ENCODE measurements at regions not wholly inside any gene's neighbourhood (a gene's known extent, or its start where the extent isn't known, plus 50 kb on each side); places are given as distances from the start of the nearest gene placed in this dataset.
A peak's percentile ranks its signal among the peaks of the same experiment; 100 is the strongest.

DNA sequence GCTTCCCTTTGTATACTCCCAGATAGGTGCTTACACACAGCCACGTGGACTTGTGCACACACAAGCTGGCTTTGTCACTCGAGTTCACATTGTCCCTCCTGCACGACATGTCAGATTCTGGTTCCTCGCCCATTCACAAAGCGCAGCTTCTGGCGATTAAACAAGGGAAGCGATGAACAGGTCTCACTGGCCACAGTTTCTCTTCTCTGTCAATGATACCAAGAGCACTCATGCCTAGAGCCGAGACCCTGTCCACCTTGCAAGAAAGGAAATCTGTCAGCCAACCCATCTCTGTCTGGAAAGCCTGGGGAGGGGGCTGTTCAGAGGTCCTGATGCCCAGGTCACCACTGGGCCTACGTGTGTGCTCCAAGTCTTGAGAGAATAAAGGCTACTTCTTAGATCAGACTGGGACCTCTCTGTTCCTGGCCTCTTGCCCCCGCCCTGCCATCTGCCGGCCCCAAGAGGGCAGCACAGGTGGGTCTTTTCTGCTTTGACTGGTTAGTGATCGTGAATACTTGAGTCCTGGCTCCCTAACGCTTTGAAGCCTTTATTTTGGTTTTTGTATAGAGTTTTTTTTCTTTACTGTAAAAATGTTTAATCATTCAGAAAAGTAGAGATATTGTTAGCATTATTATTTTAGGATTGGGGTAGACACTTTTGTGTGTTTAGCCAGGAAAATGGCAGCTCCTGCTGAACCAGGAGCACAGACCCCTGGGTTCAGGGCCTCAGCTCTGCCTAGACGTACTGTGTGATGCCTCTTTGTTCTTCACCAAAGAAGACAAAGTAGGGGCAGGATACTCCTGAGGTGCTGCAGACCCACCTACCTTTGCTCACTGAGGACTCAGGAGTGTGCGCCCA lies 104.7 kb downstream of the MRM1 start:
- H3K79me2 ChIP-seq (ENCODE audit: control insufficient read depth, insufficient read depth, low read length), result no peaks in the 10 kb centered on the region
- 73% methylated on average over 12 of the region's 15 CpGs for WGBS (ENCODE audit: insufficient coverage)
- Mint-ChIP-seq H3K9me3 (ENCODE audit: insufficient read depth) (no peaks in the 10 kb centered on the region), H3K27ac (no peak overlapping the region), H3K4me1 (no peaks in the 10 kb centered on the region), H3K4me3 (no peak overlapping the region), H3K27me3 (peaks cover 40% of the 10 kb centered on the region)
- H3K4me2 ChIP-seq (replicated peaks; ENCODE audit: low read depth, low read length, poor library complexity, severe bottlenecking), result no peak overlapping the region
- no peaks in the 10 kb centered on the region for H3K4me1 ChIP-seq (ENCODE audit: control insufficient read depth in 2 of 2, insufficient read depth in 2 of 2, low read length in 2 of 2)
- peaks cover 0 to 26% (median 1%) of the 10 kb centered on the region in 4 experiments for H3K27me3 ChIP-seq (replicated peaks in 1 of 4; ENCODE audit: control extremely low read depth in 1 of 4, control insufficient read depth in 3 of 4, insufficient read depth in 4 of 4, low read length in 3 of 4)
- H3K4me3 ChIP-seq (ENCODE audit: control extremely low read depth in 1 of 5, extremely low read depth in 1 of 5, insufficient read depth in 1 of 5, low read depth in 2 of 5, low read length in 4 of 5), result no peak overlapping the region
- DNase-seq, result peak; percentile 45
- no peaks in the 10 kb centered on the region for H4K20me1 ChIP-seq (ENCODE audit: control insufficient read depth, insufficient read depth, low read length, poor library complexity, severe bottlenecking)
- TF ChIP-seq, protein P1, sequence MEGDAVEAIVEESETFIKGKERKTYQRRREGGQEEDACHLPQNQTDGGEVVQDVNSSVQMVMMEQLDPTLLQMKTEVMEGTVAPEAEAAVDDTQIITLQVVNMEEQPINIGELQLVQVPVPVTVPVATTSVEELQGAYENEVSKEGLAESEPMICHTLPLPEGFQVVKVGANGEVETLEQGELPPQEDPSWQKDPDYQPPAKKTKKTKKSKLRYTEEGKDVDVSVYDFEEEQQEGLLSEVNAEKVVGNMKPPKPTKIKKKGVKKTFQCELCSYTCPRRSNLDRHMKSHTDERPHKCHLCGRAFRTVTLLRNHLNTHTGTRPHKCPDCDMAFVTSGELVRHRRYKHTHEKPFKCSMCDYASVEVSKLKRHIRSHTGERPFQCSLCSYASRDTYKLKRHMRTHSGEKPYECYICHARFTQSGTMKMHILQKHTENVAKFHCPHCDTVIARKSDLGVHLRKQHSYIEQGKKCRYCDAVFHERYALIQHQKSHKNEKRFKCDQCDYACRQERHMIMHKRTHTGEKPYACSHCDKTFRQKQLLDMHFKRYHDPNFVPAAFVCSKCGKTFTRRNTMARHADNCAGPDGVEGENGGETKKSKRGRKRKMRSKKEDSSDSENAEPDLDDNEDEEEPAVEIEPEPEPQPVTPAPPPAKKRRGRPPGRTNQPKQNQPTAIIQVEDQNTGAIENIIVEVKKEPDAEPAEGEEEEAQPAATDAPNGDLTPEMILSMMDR (IDR thresholded peaks at IDR 0.05), result peak; percentile 76
- no peak for TF ChIP-seq EZH2 (IDR thresholded peaks at IDR 0.05; ENCODE audit: borderline replicate concordance, insufficient read depth, low read depth, low read length, poor library complexity, severe bottlenecking)
- H3K27ac ChIP-seq (ENCODE audit: low read length in 2 of 2), result no peak overlapping the region
- no peak overlapping the region for H2AFZ ChIP-seq (ENCODE audit: insufficient read depth, low read depth, low read length, poor library complexity, severe bottlenecking)
- CTCF ChIA-PET, result interaction anchor here (0.7 to 2.2 kb wide), 7 partner anchors 17 to 737 kb away, joined by 3 to 12 read pairs (median 3); no protein-coding TSS in a partner anchor
- ATAC-seq (ENCODE audit: low read depth), result peak; percentile 54
- no peaks in the 10 kb centered on the region for H3K36me3 ChIP-seq (replicated peaks in 1 of 2; ENCODE audit: control extremely low read depth in 1 of 2, control insufficient read depth in 1 of 2, extremely low read depth in 1 of 2, insufficient read depth in 2 of 2, low read length in 1 of 2)
- H3K9me3 ChIP-seq (ENCODE audit: control extremely low read depth in 1 of 3, control insufficient read depth in 2 of 3, insufficient read depth in 1 of 3, low read length in 2 of 3), result peaks cover 0 to 4% (median 0%) of the 10 kb centered on the region in 3 donors
- intact Hi-C loops (cut with micrococcal nuclease), result loop anchor here (5.0 kb wide), 1 partner anchor 341 kb away; no protein-coding TSS in a partner anchor
- no peak overlapping the region for H3K9ac ChIP-seq (ENCODE audit: low read length)
- POLR2A ChIA-PET, result no interaction called here

DNA sequence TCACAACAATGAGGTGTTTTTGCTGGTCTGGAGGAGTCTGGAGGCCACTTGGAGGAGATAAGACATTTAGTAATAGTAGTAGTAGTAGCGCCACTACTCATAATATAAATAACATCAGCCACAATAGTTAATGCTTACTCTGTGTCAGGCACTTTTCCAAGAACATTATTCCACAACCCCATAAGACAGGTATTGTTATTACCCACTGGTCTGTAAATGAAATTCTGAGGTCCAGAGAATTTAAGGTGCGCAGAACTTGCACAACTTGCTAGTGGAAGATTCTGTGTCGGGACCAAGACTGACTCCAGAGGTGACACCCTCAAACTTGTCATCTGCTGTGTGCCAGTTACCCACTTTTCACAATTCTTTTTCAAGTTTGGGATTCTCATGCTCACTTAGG lies 106.5 kb downstream of the MRM1 start:
- no peaks in the 10 kb centered on the region for H3K4me1 Mint-ChIP-seq
- Histone ChIP-seq H3K4me2 (replicated peaks; ENCODE audit: low read depth, low read length, poor library complexity, severe bottlenecking) (no peak overlapping the region), H3K9ac (ENCODE audit: low read length) (no peak overlapping the region), H4K20me1 (ENCODE audit: control insufficient read depth, insufficient read depth, low read length, poor library complexity, severe bottlenecking) (no peaks in the 10 kb centered on the region), H3K4me3 (ENCODE audit: control extremely low read depth in 1 of 5, extremely low read depth in 1 of 5, insufficient read depth in 1 of 5, low read depth in 2 of 5, low read length in 4 of 5) (no peak overlapping the region), H2AFZ (ENCODE audit: insufficient read depth, low read depth, low read length, poor library complexity, severe bottlenecking) (no peak overlapping the region), H3K27ac (ENCODE audit: low read length in 2 of 2) (no peak overlapping the region), H3K9me3 (ENCODE audit: control extremely low read depth in 1 of 3, control insufficient read depth in 2 of 3, insufficient read depth in 1 of 3, low read length in 2 of 3) (peaks cover 0 to 4% (median 0%) of the 10 kb centered on the region in 3 donors), H3K79me2 (ENCODE audit: control insufficient read depth, insufficient read depth, low read length) (no peaks in the 10 kb centered on the region), H3K36me3 (replicated peaks in 1 of 2; ENCODE audit: control extremely low read depth in 1 of 2, control insufficient read depth in 1 of 2, extremely low read depth in 1 of 2, insufficient read depth in 2 of 2, low read length in 1 of 2) (no peaks in the 10 kb centered on the region), H3K4me1 (ENCODE audit: control insufficient read depth in 2 of 2, insufficient read depth in 2 of 2, low read length in 2 of 2) (no peaks in the 10 kb centered on the region), H3K27me3 (replicated peaks in 1 of 4; ENCODE audit: control extremely low read depth in 1 of 4, control insufficient read depth in 3 of 4, insufficient read depth in 4 of 4, low read length in 3 of 4) (peaks cover 0 to 22% (median 1%) of the 10 kb centered on the region in 4 experiments)
- ATAC-seq (ENCODE audit: low read depth) (no peak), DNase-seq (no peak)
- no peak for TF ChIP-seq EZH2 (IDR thresholded peaks at IDR 0.05; ENCODE audit: borderline replicate concordance, insufficient read depth, low read depth, low read length, poor library complexity, severe bottlenecking)
- TF ChIP-seq, protein P1 (IDR thresholded peaks at IDR 0.05), result no peak
- intact Hi-C loops (cut with micrococcal nuclease), result loop anchor here (5.0 kb wide), 1 partner anchor 339 kb away; no protein-coding TSS in a partner anchor
- ChIA-PET POLR2A (no interaction called here), CTCF (no interaction called here)
- H3K27me3 Mint-ChIP-seq, result peaks cover 30% of the 10 kb centered on the region
- WGBS (ENCODE audit: insufficient coverage), result no CpG with 5 or more reads among the region's 3 CpGs
- H3K4me3 Mint-ChIP-seq, result no peak overlapping the region
- H3K9me3 Mint-ChIP-seq (ENCODE audit: insufficient read depth), result no peaks in the 10 kb centered on the region
- H3K27ac Mint-ChIP-seq, result no peak overlapping the region

Data from B cell (primary cell).